ENCODE measurements at regions not wholly inside any gene's neighbourhood (a gene's known extent, or its start where the extent isn't known, plus 50 kb on each side); places are given as distances from the start of the nearest gene placed in this dataset.

DNA sequence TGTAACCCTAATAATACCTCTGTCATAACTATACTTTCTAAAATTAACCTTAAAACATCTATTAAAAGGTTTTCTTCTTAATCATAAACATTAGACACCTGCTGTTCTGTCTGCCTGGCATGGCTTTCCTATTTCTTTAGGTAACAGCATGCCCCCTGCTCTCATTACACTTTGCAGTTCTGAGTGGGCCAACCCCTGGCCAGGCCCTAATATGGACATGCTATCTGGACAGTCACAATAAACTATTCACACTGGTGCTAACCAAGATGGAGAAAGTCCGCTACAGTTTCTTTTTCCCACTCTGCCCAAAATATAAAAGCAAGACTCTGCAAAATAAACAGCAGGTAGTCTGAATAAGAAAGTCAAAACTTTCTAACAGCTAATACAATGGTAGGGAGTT lies 84.0 kb downstream of the ELAPOR2 start:
- in situ Hi-C loops (cut with MboI; ENCODE audit: low sequenced_read_pairs): no loop called here

DNA sequence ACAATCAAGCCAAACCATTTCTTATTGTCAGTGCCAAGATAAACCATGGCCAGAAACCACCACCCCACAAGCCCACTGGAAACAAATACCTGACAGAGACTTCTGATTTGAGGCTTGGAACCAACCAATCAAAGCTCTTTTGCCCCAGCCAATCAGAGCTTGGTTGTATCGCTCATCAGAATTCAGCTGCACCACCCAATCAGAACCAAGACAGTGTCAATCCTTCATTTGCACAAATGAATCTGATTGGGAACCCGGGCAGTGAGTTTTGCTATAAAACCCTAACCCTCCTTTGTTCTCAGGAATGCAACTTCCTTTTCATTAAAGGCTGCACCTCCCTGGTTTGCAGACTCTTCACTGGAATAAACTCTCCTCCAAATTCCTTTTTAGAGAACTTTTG lies 87.4 kb downstream of the ELAPOR2 start:
- in situ Hi-C loops (cut with MboI; ENCODE audit: low sequenced_read_pairs): no loop called here

DNA sequence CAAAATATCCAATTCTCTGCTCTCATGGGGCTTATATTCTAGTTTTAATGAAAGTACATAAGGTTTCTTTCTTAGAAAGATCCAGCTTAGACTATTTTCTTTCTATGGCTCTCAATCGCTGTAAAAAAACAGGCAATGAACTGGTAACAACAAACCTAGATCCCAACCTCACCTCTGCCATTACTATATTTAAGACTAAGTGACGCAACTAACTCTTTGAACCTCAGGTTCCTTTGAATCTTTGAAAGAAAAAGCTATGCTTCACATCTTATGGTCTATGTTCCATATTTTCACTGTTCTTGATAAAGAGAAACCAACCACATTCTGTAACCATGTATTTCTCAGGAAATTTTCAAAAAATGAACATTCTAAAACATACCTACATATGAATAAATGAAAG lies 88.5 kb downstream of the ELAPOR2 start:
- in situ Hi-C loops (cut with MboI; ENCODE audit: low sequenced_read_pairs): no loop called here

DNA sequence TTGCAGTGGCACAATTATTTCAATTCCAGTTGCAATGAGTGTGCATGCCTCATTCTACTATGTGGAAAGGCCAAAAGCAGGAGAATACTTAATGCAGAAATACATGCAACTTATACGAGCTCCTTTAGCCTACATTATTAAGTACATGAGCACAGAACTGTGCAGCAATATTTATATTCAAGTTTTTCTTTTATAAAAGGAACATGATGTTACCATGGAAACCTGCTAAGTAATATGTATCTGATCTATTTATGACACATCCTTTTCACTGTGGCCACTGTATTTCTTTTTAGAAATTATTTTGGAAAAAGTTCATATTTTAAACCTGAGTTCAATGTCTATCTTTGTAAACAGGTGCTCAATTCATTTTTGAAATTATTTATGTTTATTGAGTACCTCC lies 88.9 kb downstream of the ELAPOR2 start:
- in situ Hi-C loops (cut with MboI; ENCODE audit: low sequenced_read_pairs): no loop called here

DNA sequence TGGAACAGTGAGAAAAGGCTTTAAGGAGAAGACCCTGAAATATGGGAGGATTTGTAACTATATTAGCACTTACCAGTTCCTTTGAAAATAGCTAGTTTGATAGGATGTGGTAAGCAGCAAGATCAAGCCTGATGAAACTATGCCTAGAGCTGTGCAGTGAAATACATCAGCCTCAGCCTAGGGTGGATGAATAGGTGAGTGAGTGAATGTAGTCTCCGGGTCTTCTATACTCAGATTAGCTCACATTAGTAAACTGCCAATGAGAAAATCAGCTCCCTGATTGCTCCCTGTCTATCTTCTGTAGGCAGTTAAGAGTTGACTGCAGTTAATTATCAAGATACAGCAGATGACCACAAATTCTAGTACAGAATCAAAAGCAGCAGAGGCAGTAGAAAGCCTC lies 89.6 kb downstream of the ELAPOR2 start:
- in situ Hi-C loops (cut with MboI; ENCODE audit: low sequenced_read_pairs): no loop called here

DNA sequence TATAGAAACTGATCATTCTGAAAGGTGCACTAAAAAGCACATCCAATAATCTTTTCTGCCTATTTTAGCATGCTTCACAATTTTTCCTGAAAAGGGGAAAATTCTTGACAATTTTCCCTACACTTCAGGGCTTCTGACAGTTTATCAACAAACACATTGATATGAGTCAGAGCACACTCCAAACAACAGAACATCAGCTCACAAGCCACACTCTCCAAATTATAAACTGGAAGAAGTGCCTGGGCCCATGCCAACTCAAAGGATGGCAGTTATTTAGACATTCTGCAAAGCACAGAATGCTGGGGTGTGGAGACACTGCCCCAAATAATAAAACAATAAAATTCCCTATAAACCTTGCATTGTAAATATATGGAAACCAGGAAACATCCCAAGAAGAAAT lies 90.8 kb downstream of the ELAPOR2 start:
- in situ Hi-C loops (cut with MboI; ENCODE audit: low sequenced_read_pairs): no loop called here

DNA sequence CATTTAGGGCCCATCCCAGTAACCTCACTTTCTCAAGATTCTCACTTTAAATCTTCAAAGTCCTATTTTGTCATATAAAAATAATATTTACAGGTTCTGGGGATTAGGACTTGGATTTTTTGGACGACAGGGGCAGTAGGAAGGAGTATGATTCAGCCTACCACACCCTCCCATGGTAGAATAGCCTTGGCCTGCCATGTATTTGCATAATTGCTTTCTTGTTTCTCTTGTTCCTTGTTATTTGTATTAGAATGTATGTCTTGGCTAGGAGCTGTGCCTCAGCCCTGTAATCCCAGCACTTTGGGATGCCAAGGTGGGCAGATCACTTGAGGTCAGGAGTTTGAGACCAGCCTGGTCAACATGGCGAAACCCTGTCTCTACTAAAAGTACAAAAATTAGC lies 92.5 kb downstream of the ELAPOR2 start:
- in situ Hi-C loops (cut with MboI; ENCODE audit: low sequenced_read_pairs): no loop called here

DNA sequence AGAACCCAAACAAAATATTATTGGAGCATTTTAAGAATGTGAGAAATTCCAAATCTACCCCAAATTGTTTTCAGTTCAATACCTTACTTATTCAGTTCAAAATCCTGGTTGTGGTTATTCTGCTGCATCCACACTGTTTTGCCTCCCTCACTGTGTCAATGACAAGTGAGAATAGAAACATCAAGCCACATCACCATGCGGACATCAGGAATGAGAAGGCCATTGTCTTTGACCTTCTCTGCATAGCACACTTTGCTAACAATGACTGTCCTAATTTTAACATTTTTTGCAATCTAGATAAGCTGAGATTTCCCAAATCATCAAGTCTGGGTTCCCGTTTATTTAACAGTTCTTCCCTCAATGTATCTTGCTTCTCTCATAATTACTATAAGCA lies 93.7 kb downstream of the ELAPOR2 start:
- in situ Hi-C loops (cut with MboI; ENCODE audit: low sequenced_read_pairs): no loop called here

DNA sequence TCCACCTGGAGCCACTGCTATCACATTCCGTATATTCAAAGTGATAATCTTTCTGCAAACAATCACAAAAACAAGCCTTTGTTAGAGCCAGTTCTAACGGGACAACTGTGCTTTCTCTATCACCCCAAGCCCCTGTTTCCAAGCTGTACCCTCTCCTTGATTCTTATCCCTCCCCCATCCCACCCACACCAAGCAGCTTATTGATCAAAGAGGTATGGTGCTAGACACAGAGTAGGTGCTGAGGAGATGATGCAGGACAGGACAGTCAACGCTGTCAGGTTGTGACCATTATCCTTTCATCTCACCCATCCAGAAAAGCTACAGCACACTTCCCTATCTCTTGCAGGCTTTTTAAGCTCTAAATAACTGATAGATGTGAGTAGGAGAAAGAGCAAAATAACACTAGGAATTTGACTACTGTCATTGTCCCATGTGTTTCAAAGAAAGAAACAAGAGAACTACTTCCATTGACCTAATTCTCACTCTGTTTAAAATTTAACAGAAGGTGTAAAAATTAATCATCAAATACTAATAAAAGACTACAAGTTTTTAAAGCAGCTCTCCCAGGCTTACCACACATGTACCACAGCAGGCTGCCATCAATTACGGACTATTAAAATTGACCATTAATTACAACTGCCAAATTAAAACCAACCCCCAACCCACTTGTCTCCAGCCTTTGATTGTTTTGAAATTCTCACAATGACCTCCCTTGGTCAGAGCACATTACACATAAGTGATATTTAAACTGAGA lies 94.3 kb downstream of the ELAPOR2 start:
- in situ Hi-C loops (cut with MboI; ENCODE audit: low sequenced_read_pairs): no loop called here

DNA sequence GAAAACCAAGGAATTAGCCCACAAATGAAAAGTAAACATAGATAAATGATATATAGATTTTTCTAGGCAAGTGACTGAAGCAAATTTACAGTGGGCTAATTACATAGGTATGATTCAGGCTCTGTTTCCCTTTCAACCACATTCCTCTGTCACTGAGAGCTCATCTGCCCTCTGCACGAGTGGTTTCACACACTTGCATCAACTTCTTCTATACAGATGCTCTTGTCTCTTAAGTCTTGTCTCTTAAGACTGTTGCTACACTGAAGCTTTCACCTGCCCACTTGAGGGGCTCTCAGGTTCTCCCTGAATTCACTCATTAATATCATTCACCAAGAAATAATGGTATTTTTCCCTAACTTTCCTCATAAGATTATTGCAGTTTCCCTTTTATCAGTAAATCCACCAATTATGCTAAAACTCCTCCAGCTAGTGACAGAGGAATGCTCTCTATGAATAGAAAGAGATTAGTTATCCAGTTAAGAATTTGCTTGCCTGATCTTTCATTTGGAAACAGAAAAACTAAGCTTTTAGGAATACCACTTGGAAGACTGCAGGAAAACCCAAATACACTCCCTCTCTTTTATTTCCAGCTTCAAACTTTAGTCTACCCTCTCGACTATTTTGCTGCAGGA lies 95.7 kb downstream of the ELAPOR2 start:
- in situ Hi-C loops (cut with MboI; ENCODE audit: low sequenced_read_pairs): no loop called here

DNA sequence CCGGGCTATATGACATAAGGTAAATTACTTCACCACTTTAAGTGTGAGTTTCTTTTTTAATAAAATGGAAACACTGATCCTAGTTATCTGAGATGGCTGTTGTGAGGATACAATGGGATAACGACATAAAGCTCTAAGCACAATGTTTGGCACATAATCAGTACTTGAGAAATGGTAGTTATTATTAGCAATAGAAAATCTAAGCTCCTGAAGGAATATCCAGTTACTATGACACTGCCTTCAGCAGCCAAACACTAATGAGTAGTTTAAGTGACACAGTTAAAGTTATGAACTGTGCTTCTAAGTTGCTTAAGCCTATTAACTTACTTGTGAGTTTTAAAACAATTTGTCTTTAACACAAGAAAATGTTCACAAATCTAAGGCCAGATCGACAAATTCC lies 96.8 kb downstream of the ELAPOR2 start:
- in situ Hi-C loops (cut with MboI; ENCODE audit: low sequenced_read_pairs): no loop called here

DNA sequence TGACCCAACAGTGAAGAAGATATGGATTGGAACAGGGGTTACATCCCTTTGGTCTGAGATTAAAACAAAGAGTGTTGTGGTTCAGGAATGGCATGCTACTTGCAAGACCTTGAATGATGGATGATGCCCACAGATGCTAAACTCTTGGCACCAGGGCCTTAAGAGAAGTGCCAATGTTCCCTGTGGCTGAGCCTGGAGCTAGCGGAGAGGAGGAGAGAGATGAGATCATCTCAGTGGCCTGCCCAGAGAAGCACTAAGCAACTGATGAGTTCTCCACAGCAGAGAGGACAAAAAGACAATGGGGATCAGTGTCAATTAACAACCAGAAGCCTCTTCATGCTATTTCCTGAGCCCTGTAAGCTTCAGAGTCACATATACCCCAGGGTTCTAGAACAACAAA lies 97.8 kb downstream of the ELAPOR2 start:
- in situ Hi-C loops (cut with MboI; ENCODE audit: low sequenced_read_pairs): no loop called here

DNA sequence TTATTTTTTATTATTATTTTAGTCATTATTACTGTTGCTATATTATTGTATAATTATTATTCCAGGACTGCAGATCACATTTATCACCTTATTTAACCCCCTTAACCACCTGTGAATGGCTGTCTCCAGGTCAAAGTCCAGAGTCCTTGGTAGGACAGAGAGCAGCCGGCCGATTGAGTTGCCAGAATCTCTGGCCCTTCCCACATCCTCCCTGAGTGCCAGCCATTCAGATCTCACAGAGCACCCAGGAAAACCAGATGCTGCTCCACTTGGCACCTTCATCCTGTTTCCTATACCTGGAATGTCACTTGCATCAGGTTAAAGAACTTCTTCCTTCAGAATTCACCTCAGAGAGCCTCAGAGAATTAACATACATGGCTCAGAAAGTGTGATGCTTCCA lies 101.1 kb downstream of the ELAPOR2 start:
- in situ Hi-C loops (cut with MboI; ENCODE audit: low sequenced_read_pairs): no loop called here

DNA sequence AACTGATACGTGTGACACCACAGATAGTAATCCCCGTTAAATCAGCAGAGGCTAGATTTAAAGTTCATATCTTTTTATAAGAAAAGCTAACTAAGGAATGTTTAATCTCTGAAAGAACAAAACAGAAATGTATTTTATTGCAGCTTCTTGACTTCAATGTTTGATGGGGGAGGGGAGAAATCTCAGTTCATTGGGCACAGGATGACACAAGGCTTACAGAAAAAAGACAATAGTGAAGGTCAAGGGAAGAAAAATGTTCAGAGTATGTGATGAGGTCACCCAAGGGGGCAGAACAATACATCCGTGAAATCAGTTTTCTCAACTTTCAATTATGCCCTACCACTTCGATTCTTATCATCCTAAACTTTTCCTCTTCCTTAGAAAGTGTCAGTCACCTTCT lies 102.9 kb downstream of the ELAPOR2 start:
- in situ Hi-C loops (cut with MboI; ENCODE audit: low sequenced_read_pairs): no loop called here

DNA sequence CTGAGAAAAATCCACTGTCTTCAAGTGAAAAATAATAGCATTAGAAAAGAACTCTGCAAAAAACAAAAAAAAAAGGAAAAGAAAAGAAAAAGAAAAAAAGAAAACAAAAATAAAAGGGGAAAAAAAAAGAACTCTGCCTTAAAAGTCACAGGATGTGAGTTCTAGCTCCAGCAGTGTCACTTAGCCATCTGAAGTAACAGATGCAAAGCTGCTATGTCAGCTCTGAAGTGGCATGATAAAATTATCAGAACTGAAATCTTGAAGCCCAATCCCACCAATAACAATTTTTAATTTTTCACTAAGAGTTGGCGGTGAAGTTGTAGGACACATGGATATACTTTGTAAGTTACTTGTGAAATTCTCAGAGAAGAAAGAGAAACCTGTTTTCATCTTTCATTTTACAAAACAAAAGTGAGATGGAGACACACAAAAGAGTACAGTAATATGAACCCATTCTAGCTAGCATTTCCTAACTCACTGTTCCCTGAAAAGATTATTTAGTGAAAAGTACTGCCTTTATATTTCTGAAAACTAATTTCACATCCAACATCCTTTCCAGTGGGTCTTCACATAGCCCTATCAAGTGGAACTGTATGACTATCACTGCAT lies 103.5 kb downstream of the ELAPOR2 start:
- in situ Hi-C loops (cut with MboI; ENCODE audit: low sequenced_read_pairs): no loop called here

DNA sequence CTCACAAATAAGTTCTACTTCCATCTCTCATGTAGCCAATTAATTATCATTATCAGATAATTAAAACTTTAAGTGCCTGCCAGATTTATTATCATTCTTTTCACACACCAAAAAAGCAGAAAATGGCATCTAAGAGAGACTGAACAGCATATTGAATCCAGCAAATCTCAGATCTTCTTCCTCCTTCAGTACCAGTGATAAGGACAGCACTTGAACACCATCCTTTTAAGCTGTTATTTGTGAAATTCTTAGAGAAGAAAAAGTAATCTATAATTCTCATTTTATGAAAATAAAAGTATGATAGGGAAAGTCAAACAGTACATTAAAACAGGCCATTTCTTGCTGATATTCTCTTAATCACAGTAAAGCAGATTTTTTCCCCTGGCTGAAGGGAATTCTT lies 104.5 kb downstream of the ELAPOR2 start:
- in situ Hi-C loops (cut with MboI; ENCODE audit: low sequenced_read_pairs): no loop called here

DNA sequence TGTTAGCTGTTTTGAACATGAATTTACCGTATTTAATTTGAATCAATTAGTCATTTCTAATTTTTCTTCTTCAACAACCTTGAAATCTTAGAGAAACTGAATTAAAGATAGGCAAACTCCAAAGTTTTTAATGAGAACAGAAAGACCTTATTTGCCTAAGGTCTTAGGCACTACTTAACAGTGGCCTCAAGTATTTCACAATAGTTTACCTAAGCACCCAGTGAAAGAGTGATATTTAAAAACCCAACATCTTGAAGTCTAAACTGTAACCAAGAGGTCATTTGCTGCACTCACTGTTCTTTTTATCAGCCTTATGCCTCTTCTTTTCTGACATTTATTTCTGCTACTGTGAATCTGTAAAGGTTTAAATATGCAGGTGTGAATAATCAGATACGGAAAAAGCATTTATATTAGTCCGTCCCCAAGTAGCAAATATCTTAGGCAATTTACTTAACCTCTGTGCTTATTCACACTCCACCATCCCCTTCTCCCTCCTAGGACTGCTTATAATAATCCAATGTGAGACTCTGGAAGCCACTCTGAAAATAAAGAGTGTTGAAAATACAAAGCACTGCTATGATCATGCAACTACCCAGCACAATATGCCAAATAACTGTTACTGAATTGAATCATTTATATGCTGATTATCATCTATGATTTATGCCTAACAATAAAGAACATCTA lies 105.7 kb downstream of the ELAPOR2 start:
- in situ Hi-C loops (cut with MboI; ENCODE audit: low sequenced_read_pairs): no loop called here

DNA sequence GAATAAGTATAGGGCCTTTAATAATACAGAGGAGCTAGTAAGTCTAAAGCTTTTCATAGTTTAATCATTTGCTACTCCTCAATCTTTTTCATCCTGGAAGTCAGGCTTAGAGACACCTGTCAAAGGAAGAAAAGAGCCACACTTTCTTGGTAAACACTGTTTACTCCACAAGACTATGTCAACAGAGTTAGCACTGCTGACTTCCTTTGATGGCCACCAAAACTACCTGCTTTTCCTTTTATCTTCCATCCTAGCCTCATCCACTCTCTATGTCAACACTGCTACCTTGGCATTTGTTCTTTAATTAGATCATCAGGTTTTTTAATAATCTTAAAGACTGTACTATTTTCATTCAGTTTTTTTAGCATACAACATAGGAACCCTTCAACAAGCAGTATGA lies 106.2 kb downstream of the ELAPOR2 start:
- in situ Hi-C loops (cut with MboI; ENCODE audit: low sequenced_read_pairs): no loop called here

DNA sequence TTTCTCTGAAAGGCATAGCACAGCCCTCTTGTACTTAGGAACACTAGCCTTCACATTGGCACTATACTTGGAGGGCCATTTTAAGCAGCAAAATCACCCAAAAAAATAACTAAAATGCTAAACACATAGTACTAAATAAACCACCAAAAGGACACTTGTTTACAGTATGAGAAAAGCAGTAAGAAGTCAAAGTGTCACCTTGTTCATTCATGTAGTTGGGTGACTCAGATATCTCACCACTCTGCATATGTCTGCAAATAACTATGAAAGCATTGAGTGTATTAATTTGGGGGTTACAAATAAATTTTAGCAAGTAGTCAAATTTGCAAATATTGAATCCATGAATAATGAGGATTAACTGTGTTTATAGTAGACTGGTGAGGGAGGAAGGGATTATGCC lies 107.6 kb downstream of the ELAPOR2 start:
- in situ Hi-C loops (cut with MboI; ENCODE audit: low sequenced_read_pairs): no loop called here

DNA sequence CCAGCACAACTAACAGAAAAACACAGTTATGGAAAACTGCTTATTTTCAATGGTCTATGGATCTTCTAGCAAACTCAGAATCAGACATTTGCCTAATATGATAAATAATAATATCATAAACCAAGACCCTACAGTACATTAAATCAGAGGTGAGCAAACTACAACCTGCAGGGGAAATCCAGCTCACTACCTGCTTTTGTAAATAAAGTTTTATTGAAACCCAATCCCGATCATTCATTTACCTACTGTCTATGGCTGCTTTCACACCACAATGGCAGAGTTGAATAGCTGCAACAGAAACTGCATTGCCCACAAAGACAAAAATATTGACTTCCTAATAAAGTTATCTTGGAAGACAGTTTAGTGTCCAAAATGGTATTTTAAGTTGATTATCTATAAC lies 108.5 kb downstream of the ELAPOR2 start:
- in situ Hi-C loops (cut with MboI; ENCODE audit: low sequenced_read_pairs): no loop called here

DNA sequence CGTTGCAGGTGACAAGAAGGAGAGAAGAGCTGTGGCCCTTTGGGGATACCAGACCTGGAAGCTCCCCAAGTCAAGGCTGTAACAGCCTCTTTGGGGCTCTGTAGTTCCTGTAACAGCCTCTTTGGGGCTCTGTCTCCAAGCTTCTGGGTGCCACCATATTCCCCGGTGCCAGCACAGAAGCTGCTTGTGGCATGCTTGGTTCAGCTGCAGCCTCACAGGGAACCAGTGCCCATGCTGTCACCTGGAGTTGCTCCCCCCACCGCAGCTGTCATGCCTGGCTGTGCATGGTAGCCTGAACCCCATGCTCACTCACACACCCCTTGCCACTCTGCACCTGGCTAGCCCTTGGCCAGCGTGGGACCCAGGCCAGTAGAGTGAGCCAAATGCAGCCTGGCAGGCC lies 109.1 kb downstream of the ELAPOR2 start:
- in situ Hi-C loops (cut with MboI; ENCODE audit: low sequenced_read_pairs): no loop called here

DNA sequence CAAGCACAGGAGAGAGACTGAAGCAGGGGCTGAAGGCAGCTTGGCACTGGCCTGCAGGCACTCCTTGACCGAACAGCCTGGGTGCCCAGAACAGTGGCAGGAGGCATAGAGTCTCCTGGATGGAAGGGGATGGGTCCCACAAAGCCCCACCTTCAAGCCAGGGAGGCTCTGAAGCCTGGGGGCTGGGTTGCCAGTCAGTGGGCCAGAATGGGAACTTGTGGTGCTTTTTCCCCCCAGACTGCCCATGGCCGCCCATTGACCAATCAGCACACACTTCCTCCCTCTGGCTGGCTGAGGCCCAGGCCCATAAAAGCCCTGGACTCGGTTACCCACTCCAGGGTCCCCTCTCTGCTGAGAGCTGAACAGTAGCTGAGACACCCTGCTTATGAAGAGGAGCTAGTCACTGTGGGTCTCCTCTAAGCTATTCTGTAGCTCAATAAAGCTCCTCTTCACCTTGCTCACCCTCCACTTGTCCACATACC lies 109.6 kb downstream of the ELAPOR2 start:
- in situ Hi-C loops (cut with MboI; ENCODE audit: low sequenced_read_pairs): loop anchor here (25.0 kb wide), 1 partner anchor 287 kb away; no protein-coding TSS in a partner anchor
